ENCODE measurements at regions not wholly inside any gene's neighbourhood (a gene's known extent, or its start where the extent isn't known, plus 50 kb on each side); places are given as distances from the start of the nearest gene placed in this dataset.
"Not testable (repeated sequence)": the region's sequence is repeated elsewhere in the genome, so short reads cannot be mapped to it uniquely, and the experiment has no call there.

- Histone ChIP-seq H3K4me3 (no peak overlapping the region), H3K27ac (no peak overlapping the region)
- TF ChIP-seq CTCF (IDR thresholded peaks at IDR 0.05) = no peak
- no peak for DNase-seq (ENCODE audit: low spot score)
Measured at GRCh38 chr9:124084087-124084486, 72.5 kb downstream of the LHX2 start.

DNA sequence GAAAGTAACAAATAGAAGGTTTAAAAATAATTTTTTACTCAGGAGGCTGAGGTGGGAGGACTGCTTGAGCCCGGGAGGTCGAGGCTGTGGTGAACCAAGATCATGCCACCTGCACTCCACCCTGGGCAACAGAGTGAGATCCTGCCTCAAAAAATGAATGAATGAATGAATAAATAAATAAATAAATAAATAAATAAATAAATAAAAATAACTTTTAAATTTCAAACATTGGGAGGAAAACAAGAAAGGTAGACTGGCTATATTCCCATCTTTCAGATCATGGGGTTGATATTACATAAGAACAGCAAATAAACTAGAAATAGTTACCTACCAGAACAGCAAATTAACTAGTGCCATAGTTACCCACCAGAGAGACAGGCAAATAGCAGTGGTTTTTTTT lies 75.7 kb downstream of the LHX2 start:
- no peak for TF ChIP-seq CTCF (IDR thresholded peaks at IDR 0.05)
- DNase-seq (ENCODE audit: low spot score) = no peak
- no peak overlapping the region for H3K27ac ChIP-seq
- no peak overlapping the region for H3K4me3 ChIP-seq

DNA sequence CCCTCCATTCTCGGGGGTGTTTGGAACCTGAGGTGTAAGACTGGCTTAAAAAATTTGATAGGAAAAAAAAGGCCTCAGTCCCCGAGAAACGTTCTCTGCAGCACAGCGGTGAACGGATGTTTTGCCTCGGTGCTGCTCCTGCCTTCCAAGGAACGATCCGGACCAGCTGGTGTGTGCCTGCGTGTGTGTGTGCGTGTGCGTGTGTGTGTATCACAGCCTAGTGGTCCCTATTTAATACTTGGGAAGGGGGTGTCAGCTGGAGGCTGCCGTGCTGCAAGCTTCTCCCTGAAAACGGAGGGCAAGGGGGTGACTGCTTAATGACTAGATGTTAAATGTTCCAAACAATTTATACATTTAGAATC lies 76.9 kb downstream of the LHX2 start:
- DNase-seq (ENCODE audit: low spot score) = no peak
- Histone ChIP-seq H3K4me3 (no peak overlapping the region), H3K27ac (no peak overlapping the region)
- TF ChIP-seq CTCF (IDR thresholded peaks at IDR 0.05) = no peak

DNA sequence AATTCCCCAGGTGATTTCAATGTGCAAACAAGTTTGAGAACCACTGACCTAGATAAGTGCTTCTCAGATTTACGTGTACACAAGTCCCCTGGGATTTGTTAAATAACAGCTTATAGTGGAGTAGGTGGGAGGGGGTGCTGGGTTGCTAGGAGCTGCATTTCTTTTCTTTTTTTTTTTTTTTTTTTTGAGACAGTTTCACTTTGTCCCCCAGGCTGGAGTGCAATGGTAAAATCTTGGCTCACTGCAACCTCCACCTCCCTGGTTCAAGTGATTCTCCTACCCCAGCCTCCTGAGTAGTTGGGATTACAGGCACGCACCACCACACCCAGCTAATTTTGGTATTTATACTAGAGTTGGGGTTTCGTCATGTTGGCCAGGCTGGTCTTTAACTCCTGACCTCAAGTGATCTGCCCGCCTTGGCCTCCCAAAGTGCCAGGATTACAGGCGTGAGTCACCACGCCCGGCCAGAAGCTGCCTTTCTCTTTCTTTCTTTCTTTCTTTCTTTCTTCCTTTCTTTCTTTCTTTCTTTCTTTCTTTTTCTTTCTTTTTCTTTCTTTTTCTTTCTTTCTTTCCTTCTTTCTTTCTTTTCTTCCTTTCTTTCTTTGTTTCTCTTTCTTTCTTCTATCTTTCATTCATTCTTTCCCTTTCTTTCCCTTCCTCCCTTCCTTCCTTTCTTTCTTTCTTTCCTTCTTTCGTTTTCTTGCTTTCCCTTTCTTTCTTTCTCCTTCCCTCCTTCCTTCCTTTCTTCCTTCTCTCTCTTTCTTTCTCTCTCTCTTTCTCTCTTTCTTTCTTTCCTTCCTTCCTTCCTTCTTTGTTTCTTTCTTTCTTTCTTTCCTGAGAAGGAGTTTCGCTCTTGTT lies 78.3 kb downstream of the LHX2 start:
- not testable (repeated sequence) for H3K4me3 ChIP-seq; H3K27ac ChIP-seq; DNase-seq (ENCODE audit: low spot score)

GRCh38 chr9:124098141-124098905 lies 86.8 kb downstream of the LHX2 start:
- TF ChIP-seq CTCF (IDR thresholded peaks at IDR 0.05) = no peak
- no peak overlapping the region for H3K27ac ChIP-seq
- DNase-seq (ENCODE audit: low spot score) = no peak
- no peak overlapping the region for H3K4me3 ChIP-seq

DNA sequence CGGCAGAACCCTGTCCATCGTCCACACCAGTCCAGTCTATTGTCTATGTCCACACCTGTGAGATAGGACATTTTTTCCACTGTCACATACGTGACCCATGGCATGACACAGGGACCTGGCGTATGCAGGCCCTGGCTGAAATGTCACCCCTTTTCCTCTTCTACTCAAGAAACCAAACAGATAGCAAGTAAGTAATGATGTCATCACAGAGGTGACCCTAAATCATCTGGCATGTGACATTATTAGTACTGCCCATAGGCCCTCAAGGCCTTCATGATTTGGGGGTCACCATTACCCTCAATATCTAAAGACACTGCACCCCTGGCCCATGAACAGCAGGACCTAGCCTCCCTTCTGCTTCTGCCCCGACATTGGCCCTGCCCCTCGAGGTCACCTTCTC lies 88.3 kb downstream of the LHX2 start:
- no peak for DNase-seq (ENCODE audit: low spot score)
- Histone ChIP-seq H3K27ac (no peak overlapping the region), H3K4me3 (no peak overlapping the region)
- TF ChIP-seq CTCF (IDR thresholded peaks at IDR 0.05) = no peak

- TF ChIP-seq CTCF (IDR thresholded peaks at IDR 0.05) = no peak
- H3K4me3 ChIP-seq = no peak overlapping the region
- no peak for DNase-seq (ENCODE audit: low spot score)
- H3K27ac ChIP-seq = no peak overlapping the region
Measured at GRCh38 chr9:124101215-124101968, 89.8 kb downstream of the LHX2 start.
